Smooth muscle cell (in vitro differentiated cells): ENCODE measurements at regions not wholly inside any gene's neighbourhood (a gene's known extent, or its start where the extent isn't known, plus 50 kb on each side); places are given as distances from the start of the nearest gene placed in this dataset.

ENCODE experiments used
- DNase-seq: peaks from one replicate; lab custom pipeline; 2025; ENCODE audit not compliant: unreplicated experiment; lab: John Stamatoyannopoulos, UW
- H2AFZ ChIP-seq: fragments of 200-600 bp; sonication (generic); 2 replicates; pipeline ENCODE4 v1.6.0; 2016; ENCODE audit warnings: antibody characterized with exemption, low read depth, mild to moderate bottlenecking
- H3F3A ChIP-seq: fragments of 200-600 bp; sonication (generic); 2 replicates; pipeline ENCODE4 v1.6.0; 2017; ENCODE audit warnings: antibody characterized with exemption, low read depth
- H3K27ac ChIP-seq: fragments of 200-600 bp; sonication (generic); 2 replicates; pipeline ENCODE4 v1.5.1; 2016; ENCODE audit warnings: low read depth, mild to moderate bottlenecking
- H3K27me3 ChIP-seq: fragments of 200-600 bp; sonication (generic); 2 replicates; pipeline ENCODE4 v1.6.1; 2016; ENCODE audit warnings: low read depth, mild to moderate bottlenecking
- H3K36me3 ChIP-seq: fragments of 200-600 bp; sonication (generic); 2 replicates; pipeline ENCODE4 v1.5.1; 2016; ENCODE audit warnings: low read depth
- H3K4me1 ChIP-seq: fragments of 200-600 bp; sonication (generic); 2 replicates; pipeline ENCODE4 v1.5.1; 2016; ENCODE audit warnings: low read depth
- H3K4me2 ChIP-seq: fragments of 200-600 bp; sonication (generic); 2 replicates; pipeline ENCODE4 v1.6.0; 2016; ENCODE audit warnings: mild to moderate bottlenecking
- H3K4me3 ChIP-seq: fragments of 200-600 bp; sonication (generic); 2 replicates; pipeline ENCODE4 v1.5.1; 2016; ENCODE audit warnings: mild to moderate bottlenecking
- H3K79me2 ChIP-seq: fragments of 200-600 bp; sonication (generic); 2 replicates; pipeline ENCODE4 v1.6.0; 2016; ENCODE audit warnings: low read depth, mild to moderate bottlenecking
- H3K9ac ChIP-seq: fragments of 200-600 bp; sonication (generic); 2 replicates; pipeline ENCODE4 v1.6.0; 2016; ENCODE audit warnings: low read depth
- H3K9me3 ChIP-seq: fragments of 200-600 bp; sonication (generic); replicated peaks from 2 replicates; pipeline ENCODE4 v1.5.1; 2016; ENCODE audit warnings: low read depth
- H4K20me1 ChIP-seq: fragments of 200-600 bp; sonication (generic); 2 replicates; pipeline ENCODE4 v1.6.0; 2016; ENCODE audit warnings: low read depth
- WGBS: methylation state at CpG from one replicate; pipeline ENCODE4 v1.1.7; 2016; ENCODE audit warnings: low lambda C conversion rate; 5-methylcytosine and 5-hydroxymethylcytosine counted together
- TF ChIP-seq, protein P1 (sequence below): fragments of 200-600 bp; sonication (generic); IDR thresholded peaks from 2 replicates; pipeline ENCODE4 v1.5.1; 2017; ENCODE audit warnings: borderline replicate concordance, mild to moderate bottlenecking, antibody characterized with exemption; ENCODE audit not compliant: insufficient read depth, poor library complexity, severe bottlenecking

DNA sequence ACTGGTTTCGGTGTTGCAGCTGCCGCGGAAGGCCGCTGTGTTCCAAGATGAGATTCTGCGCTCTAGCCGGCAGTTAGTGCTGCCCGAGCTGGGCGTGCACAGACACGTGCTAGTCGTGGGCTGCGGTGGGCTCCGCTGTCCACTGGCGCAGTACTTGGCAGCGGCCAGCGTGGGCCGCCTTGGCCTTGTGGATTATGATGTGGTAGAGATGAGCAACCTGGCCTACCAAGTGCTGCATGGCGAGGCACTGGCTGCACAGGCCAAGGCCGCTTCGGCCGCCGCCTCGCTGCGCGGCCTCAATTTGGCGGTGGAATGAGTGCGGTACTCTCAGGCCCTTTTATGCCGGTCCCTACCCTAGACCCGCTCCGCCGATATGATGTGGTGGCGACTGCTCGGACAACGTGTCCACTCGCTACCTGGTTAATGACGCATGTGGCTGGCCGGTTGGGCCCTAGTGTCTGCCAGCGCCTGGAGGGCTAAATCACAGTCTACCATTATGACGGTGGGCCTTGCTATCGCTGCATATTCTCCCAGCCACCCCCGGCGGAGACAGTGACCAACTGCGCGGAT is 102.2 kb downstream of the SNAPC1 start:
- TF ChIP-seq, protein P1, sequence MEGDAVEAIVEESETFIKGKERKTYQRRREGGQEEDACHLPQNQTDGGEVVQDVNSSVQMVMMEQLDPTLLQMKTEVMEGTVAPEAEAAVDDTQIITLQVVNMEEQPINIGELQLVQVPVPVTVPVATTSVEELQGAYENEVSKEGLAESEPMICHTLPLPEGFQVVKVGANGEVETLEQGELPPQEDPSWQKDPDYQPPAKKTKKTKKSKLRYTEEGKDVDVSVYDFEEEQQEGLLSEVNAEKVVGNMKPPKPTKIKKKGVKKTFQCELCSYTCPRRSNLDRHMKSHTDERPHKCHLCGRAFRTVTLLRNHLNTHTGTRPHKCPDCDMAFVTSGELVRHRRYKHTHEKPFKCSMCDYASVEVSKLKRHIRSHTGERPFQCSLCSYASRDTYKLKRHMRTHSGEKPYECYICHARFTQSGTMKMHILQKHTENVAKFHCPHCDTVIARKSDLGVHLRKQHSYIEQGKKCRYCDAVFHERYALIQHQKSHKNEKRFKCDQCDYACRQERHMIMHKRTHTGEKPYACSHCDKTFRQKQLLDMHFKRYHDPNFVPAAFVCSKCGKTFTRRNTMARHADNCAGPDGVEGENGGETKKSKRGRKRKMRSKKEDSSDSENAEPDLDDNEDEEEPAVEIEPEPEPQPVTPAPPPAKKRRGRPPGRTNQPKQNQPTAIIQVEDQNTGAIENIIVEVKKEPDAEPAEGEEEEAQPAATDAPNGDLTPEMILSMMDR = no peak
- no peak overlapping the region for H3K9ac ChIP-seq
- H3K27me3 ChIP-seq = no peaks in the 10 kb centered on the region
- no peaks in the 10 kb centered on the region for H3K4me1 ChIP-seq
- H3K4me3 ChIP-seq = no peak overlapping the region
- H4K20me1 ChIP-seq = no peaks in the 10 kb centered on the region
- no peaks in the 10 kb centered on the region for H3K9me3 ChIP-seq
- H3K27ac ChIP-seq = no peak overlapping the region
- H3K79me2 ChIP-seq = no peaks in the 10 kb centered on the region
- no peak for DNase-seq
- H3F3A ChIP-seq = no peaks in the 10 kb centered on the region
- 96% methylated on average over 41 of the region's 43 CpGs for WGBS
- no peaks in the 10 kb centered on the region for H3K36me3 ChIP-seq
- no peak overlapping the region for H3K4me2 ChIP-seq
- H2AFZ ChIP-seq = no peak overlapping the region

DNA sequence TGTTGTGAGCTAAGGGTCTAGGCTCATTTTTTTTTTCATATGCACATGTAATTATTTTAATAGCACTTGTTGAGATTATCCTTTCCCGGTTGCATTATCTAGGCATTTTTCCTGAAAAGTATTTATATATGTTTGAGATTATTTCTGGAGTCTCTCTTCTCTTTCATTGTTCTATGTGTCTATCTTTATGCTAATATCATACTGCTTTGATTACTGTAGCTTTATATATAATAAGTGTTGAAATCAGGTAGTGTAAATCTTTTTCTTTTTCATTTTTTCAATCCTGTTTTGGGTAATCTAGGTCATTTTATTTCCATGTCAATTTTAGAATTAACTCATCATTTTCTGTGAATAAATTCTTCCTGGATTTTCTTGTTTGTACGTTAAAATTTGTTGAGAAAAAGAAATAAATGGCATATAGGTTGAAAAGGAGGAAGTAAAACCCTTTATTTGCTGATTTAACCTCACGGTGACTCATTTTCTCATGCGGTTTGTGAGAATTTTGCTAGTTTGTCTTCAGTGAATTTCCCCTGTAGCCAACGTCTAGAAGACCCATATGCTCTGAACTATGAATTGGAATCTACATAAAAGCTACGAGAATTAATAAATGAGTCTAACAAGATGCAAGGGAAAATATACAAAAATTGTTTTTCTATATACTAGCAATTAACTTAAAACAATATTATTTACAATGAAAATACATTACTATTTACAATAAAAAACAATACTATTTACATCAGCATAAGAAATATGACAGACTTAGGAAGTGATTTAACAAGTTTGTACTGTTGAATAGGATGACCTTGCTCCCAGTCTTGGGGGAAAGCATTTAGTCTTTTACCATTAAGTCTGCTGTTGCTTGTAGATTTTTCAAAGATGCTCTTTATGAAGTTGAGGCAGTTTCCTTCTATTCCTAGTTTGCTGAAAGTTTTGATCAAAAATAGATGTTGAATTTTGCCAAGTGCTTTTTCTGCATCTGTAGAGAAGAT is 105.0 kb downstream of the SNAPC1 start:
- no peaks in the 10 kb centered on the region for H3K27me3 ChIP-seq
- no peak overlapping the region for H2AFZ ChIP-seq
- no peaks in the 10 kb centered on the region for H3K4me1 ChIP-seq
- peaks cover 8% of the 10 kb centered on the region for H3K9me3 ChIP-seq
- H4K20me1 ChIP-seq = no peaks in the 10 kb centered on the region
- H3K4me3 ChIP-seq = no peak overlapping the region
- H3K27ac ChIP-seq = no peak overlapping the region
- DNase-seq = no peak
- 86% methylated on average over 6 of the region's 6 CpGs for WGBS
- TF ChIP-seq, protein P1 = no peak
- H3K79me2 ChIP-seq = no peaks in the 10 kb centered on the region
- H3K4me2 ChIP-seq = no peak overlapping the region
- H3K9ac ChIP-seq = no peak overlapping the region
- no peaks in the 10 kb centered on the region for H3K36me3 ChIP-seq
- H3F3A ChIP-seq = no peaks in the 10 kb centered on the region

DNA sequence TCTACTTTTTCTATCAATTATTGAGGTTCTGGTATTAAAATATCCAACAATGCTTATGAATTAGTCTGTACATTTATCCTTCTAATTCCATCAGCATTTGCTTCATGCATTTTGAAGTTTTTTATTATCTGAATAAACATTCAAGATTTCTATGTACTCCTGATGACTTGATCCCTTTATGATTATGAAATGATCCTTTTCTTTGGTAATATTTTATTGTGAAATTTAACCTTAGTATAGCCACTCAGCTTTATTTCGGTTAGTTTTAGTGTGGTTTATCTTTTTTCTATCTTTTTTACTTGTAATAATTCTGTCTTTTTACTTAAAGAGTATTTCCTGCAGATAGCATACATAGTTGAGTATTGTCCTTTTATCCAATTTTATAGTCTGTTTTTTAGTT is 106.6 kb downstream of the SNAPC1 start:
- H3K36me3 ChIP-seq = no peaks in the 10 kb centered on the region
- TF ChIP-seq, protein P1 = no peak
- H3K4me2 ChIP-seq = no peak overlapping the region
- H3K79me2 ChIP-seq = no peaks in the 10 kb centered on the region
- 95% methylated on average over 1 of the region's 1 CpG for WGBS
- no peaks in the 10 kb centered on the region for H3K4me1 ChIP-seq
- no peaks in the 10 kb centered on the region for H3K27me3 ChIP-seq
- H3K4me3 ChIP-seq = no peak overlapping the region
- H3K9me3 ChIP-seq = peaks cover 8% of the 10 kb centered on the region
- H4K20me1 ChIP-seq = no peaks in the 10 kb centered on the region
- no peak overlapping the region for H2AFZ ChIP-seq
- DNase-seq = no peak
- no peaks in the 10 kb centered on the region for H3F3A ChIP-seq
- no peak overlapping the region for H3K9ac ChIP-seq
- H3K27ac ChIP-seq = no peak overlapping the region
